HT1080 (cell line): ENCODE measurements at regions not wholly inside any gene's neighbourhood (a gene's known extent, or its start where the extent isn't known, plus 50 kb on each side); places are given as distances from the start of the nearest gene placed in this dataset.

ENCODE experiments used
- DNase-seq: peaks from one replicate; pipeline ENCODE4 v3.0.0-alpha.2; 2015; ENCODE audit warnings: low read depth

GRCh38 chr16:35255816-35256215 lies 1796.4 kb downstream of the TP53TG3F start:
- DNase-seq, result no peak

- DNase-seq, result no peak
These were observed 1799.0 kb downstream of the TP53TG3F start for GRCh38 chr16:35258381-35258780.

- no peak for DNase-seq
These were observed 1836.4 kb downstream of the TP53TG3F start for GRCh38 chr16:35295856-35296255.

- no peak for DNase-seq
These were observed 1837.7 kb downstream of the TP53TG3F start for GRCh38 chr16:35296962-35297653.

- no peak for DNase-seq
These were observed 1839.2 kb downstream of the TP53TG3F start for GRCh38 chr16:35298460-35299243.

DNA sequence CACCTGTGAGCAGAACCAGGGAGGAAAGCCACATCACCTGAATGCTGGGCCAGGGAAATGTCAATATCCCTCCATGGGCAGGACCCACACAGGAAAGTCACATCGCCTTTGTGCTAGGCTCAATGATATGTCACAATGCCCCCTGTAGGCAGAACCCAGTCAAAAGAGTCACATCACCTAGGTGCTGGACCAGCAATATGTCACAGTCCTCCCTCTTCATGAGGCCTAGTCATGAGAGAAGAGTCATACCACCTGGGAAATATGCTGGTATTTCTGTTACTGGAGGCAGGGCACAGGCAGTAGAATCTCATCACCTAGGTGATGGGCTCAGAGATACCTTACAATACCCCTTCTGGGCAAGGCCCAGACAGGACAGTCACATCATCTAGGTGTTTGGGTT lies 1843.4 kb downstream of the TP53TG3F start:
- no peak for DNase-seq

DNA sequence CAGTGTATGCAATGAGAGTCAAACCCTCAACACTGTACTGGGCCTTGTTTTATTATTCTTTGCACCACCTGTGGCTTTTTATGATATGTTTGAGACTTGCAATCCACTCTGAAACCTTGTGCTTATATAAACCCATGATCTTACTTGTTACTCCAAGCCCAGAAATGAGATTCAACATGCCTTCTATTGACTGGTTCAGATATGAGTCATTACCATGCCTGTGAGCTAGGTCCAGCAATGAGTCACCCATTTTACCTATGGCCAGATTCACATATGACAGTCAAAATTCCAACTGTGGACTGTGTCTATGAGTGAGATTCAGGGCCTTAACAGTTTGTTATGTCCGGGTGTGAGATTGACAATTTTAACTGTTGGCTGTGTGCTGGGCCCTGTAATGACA lies 1846.1 kb downstream of the TP53TG3F start:
- peak; percentile 24 for DNase-seq

- DNase-seq, result no peak
These were observed 1847.5 kb downstream of the TP53TG3F start for GRCh38 chr16:35306915-35307314.

- no peak for DNase-seq
These were observed 1849.3 kb downstream of the TP53TG3F start for GRCh38 chr16:35308674-35309073.

DNA sequence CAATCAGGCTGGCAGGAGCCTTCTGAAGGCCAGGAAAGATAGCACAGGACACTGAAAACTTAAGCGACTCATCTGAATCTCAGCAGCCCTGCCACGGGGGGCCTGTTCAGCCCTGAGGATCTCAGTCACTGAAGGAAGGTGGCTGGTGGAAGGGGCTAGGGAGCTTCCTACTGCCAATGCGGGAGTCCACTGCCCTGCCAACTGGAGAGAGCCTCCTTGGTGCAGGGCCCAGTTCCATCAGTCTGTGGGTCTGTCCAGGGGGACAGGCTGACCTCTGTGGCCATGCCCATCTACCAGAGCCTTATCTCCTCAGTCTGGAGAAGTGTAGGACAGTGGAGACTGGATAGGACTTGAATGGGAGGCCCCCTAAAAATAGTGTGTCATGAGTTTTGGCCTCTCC lies 1851.6 kb downstream of the TP53TG3F start:
- no peak for DNase-seq

- no peak for DNase-seq
These were observed 1852.1 kb downstream of the TP53TG3F start for GRCh38 chr16:35311475-35311874.

- DNase-seq, result no peak
These were observed 1854.9 kb downstream of the TP53TG3F start for GRCh38 chr16:35314298-35314697.

DNA sequence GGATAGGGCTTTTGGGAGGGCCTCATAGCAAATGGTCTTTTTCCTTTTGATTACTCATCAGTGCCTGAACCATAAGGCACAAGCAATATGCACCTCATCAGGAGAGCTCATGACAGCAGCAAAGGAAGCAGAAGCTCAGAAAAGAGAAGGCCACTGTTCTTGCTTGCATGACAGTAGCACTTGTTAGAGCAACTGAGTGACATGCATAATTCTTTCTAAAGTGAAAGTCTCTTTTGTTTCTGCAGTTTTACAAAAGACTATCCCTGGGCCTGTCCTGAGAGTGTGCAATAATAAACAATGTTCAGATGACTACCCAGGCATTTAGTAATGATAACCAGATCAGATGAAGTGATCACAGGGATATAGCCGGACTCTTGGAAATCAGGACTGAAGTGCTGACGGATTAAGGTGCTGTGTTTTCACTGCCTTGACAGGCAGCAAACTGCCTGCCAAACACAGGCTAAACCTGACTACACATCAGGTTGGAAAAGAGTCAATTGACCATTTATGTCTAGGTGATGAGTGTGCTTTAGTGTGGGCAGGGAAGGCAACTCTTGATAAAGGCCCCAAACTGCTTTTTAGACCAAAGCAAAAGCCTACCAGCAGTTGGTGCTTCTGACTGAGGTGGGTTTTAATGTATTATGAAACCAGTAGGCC lies 1860.3 kb downstream of the TP53TG3F start:
- no peak for DNase-seq

GRCh38 chr16:35325936-35326335 lies 1866.5 kb downstream of the TP53TG3F start:
- no peak for DNase-seq

- DNase-seq, result no peak
These were observed 1879.9 kb downstream of the TP53TG3F start for GRCh38 chr16:35339337-35339736.

GRCh38 chr16:35342012-35342411 lies 1882.6 kb downstream of the TP53TG3F start:
- no peak for DNase-seq

DNA sequence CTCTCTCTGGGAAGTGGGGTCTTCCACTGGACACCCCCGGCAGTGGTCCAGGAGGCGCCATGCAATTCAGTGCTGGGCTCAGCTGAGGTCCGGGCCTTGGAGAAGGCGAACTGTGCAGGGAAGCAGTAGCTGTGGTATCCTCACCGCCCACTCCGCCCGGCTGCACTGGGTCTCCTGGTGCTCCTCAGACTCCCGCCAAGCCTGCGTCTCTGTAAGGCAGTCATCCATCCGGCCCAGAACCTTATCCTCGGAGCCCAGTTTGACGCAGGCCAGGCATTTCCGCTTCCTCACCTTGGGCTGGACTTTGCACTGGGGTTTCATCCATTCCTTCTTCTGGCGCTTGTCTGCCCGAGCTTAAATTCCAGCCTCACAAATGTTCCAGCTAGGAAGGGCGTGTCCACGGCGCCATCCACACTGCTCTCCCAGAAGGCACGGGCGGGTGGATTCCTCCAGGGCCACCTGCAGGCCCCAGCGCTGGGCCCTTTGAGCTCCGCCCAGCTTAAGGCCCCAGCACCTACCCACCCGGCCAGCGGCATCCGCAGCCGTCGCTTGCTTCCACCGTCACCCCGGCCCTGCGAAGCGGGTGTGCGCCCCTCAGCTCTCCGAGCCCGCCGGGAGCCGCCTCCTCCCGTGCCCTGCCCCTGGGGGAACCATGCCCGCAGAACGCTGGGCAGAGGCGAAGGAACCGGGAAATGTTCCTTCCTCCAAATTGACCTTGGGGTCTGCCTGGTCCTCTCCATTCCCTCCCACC lies 1884.8 kb downstream of the TP53TG3F start:
- DNase-seq, result no peak

- no peak for DNase-seq
These were observed 1893.0 kb downstream of the TP53TG3F start for GRCh38 chr16:35352431-35352830.

GRCh38 chr16:35363510-35363909 lies 1904.1 kb downstream of the TP53TG3F start:
- DNase-seq, result no peak

DNA sequence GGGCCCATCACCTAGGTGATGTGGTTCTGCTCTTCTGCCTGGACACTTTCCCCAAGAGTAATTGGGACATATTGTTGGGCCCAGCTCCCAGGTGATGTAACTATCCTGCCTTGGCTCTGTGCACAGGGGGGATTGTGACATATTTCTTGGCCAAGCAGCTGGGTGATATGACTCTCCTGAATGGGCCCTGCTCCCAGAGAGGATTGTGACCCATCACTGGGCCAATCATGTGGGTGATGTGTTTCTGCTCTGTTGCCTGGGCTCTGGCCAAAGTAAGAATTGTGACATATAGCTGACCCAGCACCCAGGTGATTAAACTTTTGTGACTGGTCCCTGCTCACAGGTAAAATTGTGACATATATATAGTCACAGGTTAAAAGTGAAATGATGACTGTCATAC lies 1904.9 kb downstream of the TP53TG3F start:
- no peak for DNase-seq

- no peak for DNase-seq
These were observed 1906.3 kb downstream of the TP53TG3F start for GRCh38 chr16:35365675-35366074.

DNA sequence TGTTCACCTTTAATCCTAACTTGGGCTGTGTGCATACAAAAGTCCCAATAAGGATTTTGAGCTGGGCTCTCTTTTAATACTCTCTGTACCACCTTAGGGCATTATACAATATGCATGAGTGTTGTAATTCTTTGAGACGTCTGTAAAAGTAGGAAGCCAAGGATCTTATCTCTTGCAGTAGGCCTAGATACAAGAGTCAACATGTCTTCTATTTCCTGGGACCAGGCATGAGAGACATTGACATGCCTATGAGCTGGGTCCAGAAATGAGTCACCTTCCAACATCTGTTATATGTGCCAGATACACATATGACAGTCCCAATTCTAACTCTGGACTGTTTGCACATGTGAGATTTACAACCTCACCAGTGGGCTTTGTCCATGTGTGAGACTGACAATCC lies 1911.2 kb downstream of the TP53TG3F start:
- DNase-seq, result no peak
